ENCODE measurements at regions not wholly inside any gene's neighbourhood (a gene's known extent, or its start where the extent isn't known, plus 50 kb on each side); places are given as distances from the start of the nearest gene placed in this dataset.
A peak's percentile ranks its signal among the peaks of the same experiment; 100 is the strongest.

DNA sequence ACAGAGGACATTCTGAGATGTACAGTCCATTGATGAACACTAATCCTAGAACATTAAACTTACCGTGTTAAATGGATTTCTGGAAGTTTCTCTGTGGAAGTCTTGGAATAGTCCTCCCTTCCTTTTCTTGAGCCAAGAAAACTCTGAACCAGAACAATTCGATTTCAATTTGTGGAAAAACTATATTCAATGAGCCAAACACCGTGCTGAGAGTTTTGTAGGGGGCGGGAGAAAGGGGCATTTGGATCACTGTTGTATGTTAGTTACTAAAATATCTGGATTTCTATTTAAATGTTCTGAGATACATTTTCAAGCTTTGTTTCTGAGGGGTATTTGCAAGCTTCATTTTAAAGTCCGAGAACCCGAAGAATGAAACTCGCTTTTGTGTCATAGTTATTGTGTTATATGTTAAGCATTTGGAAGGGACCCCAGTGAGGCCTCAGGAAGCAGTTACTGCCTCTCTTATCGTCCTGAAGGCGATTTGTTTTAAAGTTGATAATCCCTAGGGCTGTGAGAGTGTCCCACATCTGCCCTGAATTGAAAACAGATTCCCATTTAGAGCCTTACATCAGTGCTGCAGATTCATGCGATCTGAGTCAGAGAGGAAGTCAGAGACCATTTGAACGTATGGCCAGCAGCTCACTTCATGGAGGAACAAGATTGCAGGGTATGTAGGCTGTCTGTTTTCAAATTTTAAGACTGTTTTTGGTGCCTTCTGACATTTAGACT lies 70.8 kb upstream of the SASH1 start:
- DNase-seq, result peak; percentile 19

DNA sequence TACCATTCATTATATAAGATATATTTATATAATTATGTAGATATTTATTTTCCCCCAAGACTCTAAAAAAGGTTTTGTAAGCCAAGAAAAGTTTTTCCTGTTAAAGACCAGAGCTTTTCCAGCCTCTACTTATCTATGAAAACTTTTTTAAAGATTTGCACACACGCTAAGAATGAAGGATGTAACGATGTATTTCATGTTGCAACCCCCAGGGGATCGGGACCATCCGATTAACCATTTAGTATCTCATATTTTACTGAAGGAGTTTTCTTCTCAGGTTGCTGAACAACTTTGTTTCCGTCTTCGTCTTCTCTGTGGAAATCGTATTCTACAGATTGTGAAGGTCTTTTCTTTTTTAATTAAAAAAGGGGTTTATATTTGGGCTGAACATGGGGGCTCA lies 70.0 kb upstream of the SASH1 start:
- no peak for DNase-seq

DNA sequence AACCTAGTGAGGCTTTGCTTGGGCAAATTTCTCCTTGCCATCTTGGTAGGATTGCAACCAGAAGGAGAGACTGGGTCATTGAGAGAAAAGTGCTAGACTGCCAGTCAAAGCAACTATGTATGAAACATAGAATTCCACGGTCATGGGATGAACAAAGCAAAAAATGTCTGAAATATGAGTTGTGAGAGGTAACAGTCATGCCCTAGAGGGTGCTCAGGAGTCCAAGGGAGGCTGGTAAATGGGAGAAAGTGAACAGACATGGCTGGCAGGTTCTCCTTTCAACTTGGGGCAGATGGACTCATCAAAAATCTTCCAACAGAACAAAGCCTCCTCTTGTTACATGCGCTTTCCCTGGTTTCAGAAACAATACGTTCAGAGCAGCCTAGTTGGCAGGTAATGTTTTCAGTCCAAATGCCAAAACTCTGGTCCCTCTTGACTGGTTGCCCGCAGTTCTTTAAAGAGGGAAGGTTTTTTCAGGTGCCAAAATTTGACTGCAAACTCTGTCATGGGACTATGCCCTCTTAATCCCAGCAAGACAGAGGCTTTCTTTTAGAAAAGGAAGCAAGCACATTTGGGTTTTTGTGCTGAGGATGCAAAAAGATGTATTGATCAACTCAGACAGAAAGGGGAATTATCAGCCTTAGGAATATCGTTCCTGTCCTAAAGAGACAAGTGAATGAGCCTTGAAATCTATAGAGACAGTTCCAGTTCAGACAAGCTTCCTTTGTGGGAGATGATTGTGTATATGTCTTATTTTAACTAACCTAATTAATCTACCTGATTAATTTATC lies 68.5 kb upstream of the SASH1 start:
- no peak for DNase-seq

DNA sequence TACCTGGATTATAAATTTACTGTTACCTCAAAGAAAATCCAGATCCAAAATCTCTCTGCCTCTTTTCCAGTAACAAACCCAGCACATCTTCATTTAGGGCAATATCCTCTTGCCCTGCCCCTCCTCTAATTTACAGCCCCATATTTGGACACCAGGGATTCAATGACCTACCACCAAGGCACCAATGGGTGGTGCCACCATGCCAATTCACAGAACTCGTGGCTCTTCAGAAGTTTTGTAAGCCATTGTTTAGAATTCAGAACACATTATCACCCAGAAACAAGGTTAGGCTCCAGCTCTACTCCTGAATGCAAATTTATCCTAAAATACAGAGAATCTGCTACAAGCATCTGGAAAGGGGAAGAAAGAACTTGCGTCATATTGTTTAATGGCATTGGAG lies 67.8 kb upstream of the SASH1 start:
- peak; percentile 15 for DNase-seq

DNA sequence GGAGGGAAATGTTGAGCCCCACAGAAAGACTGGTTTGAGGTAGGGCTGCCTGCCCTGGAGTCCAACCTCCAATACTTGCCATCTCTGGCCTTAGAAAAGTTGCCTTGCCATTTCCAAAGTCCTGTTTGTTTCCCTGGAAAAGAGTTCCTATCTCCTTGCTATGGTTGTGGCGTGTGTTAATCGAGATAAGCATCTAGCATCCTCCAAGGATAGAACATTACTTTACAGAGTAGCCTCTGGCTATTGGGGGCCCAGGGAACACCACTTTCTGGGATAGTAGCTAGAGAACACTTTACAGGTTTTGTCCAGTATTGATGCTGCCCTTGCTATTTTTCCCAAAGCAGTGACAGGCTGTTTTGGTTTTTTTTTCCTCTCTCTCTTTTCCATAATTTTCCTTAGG lies 57.4 kb upstream of the SASH1 start:
- no peak for DNase-seq

DNA sequence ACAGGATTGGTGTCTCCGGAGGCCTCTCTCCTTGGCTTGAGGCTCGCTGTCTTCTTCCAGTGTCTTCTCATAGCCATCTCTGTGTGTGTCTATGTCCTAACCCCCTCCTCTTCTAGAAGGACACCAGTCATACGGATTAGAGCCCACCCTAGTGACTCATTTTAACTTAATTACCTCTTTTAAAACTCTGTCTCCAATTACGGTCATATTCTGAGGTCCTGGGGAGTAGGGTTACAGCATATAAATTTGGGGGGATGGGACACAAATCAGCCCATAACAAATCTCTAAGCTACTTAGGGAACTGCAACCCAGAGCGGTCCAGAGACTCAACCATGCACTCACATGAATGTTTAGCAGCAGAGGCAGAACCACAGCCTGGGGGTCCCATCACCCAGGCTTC lies 56.1 kb upstream of the SASH1 start:
- no peak for DNase-seq

DNA sequence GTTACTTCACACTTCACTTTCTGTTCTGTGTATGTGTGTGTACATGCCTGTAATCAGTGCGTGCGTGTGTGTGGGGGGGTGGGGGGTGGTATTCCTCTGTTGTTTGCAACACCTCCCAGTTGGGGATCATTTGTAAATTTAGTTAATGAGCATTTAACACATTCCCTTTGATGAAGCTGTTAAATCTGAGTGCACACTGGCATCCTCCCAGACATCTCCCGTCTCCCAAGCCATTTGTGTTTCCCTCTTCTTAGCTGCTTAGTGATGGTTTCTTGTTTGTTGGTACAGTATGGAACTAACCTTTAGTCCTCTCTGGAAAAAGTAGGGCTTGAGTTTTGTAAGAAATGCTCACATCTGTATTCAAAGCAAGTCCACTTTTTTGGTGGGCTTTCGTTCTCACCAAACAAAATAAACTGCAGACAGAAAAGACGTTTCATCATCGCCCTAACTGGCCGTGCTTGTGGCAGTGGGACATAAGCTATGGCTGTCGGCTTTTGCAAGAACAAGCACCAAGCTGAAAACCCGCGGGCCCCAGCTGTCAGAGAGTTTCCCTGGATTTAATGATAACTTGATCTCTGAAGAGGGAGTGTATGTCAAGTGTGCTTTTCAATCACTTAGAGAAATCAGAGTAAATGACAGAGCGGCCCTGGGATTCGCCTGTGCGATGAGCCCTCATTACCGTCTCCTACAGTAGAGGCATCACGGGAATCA lies 54.9 kb upstream of the SASH1 start:
- DNase-seq, result no peak

DNA sequence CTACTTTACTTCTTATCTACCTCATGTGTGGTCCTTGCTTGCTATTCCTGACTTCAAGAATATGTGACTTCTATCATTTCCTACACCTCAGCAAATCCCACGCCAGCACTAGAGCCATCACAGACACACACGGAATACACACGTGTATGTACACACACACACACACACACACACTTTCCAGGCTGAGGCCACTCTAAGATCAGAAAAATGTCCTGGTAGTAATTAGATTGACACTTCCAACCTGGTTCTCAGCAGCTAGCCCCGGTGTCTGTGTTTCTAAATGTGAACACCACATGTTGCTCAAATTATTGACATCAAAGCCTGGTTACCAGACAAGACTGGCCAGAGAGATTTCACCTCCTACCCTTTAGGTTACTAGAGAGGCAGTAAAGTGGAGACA lies 54.1 kb upstream of the SASH1 start:
- DNase-seq, result no peak

DNA sequence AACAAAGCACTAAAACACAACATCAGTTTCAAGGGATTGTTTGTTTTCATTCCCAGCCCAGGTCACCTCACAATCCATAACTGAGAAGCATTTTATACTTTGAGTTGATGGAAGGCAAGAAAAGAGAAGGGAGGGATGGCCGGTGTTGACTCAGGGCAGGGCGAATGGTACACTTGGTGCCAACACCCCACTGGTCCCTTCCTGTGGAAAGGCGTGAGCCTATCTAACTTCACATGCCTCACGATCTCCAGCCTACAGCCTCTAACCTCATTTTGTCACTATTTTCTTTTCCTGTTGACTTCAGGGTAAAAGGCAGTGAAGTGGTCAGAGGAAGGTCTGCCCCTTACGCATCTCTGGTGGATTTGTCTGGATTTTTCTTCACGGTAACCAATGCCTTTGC lies 53.5 kb upstream of the SASH1 start:
- DNase-seq, result no peak

DNA sequence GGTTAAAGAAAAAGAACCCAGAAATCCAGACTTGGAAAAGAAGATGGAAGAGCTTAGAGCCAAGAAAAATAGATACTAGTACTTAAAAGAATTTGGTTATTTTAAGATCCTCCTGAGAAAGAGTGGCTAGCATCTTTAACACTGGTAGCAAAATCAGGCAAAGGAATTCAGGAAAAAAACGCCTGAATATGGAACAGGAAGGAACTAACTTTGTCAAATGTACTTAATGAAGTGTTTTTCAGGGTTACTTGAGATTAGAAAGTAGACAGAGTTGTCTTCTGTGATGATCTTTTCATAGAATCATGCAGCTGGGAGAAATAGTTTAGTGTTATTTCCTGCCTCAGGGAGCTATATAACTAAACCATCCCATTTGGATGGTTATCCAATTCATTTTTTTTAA lies 50.8 kb upstream of the SASH1 start:
- no peak for DNase-seq
